Chondrocyte (in vitro differentiated cells): ENCODE measurements at regions not wholly inside any gene's neighbourhood (a gene's known extent, or its start where the extent isn't known, plus 50 kb on each side); places are given as distances from the start of the nearest gene placed in this dataset.

Source experiments
- DNase-seq: peaks from one replicate; pipeline ENCODE4 v3.0.0; 2021; ENCODE audit warnings: mixed read lengths, low spot score
- H3K27ac Mint-ChIP-seq: one replicate; pipeline ENCODE4 v1.8.0; 2021; ENCODE audit warnings: mild to moderate bottlenecking, moderate library complexity, mixed read lengths; ENCODE audit not compliant: unreplicated experiment
- H3K27me3 Mint-ChIP-seq: 2 replicates; pipeline ENCODE4 v1.8.0; 2021; ENCODE audit warnings: low read depth, mixed read lengths
- H3K36me3 Mint-ChIP-seq: 2 replicates; pipeline ENCODE4 v1.8.0; 2021; ENCODE audit warnings: low read depth, mixed read lengths
- H3K4me1 Mint-ChIP-seq: 2 replicates; pipeline ENCODE4 v1.8.0; 2021; ENCODE audit warnings: low read depth, mild to moderate bottlenecking, mixed read lengths
- H3K4me3 Mint-ChIP-seq: one replicate; pipeline ENCODE4 v1.8.0; 2021; ENCODE audit warnings: mild to moderate bottlenecking, moderate library complexity, mixed read lengths; ENCODE audit not compliant: unreplicated experiment
- H3K9me3 Mint-ChIP-seq: 2 replicates; pipeline ENCODE4 v1.8.0; 2021; ENCODE audit warnings: low read depth, mixed read lengths
- CTCF ChIP-seq: fragments of 200-600 bp; sonication (generic); IDR thresholded peaks from 2 replicates; pipeline ENCODE4 v1.5.0; 2021; ENCODE audit warnings: antibody characterized with exemption, mild to moderate bottlenecking, moderate library complexity

GRCh38 chr11:104570078-104570701 lies 328.1 kb downstream of the CASP12 start:
- Mint-ChIP-seq H3K4me1 (no peaks in the 10 kb centered on the region), H3K36me3 (no peaks in the 10 kb centered on the region), H3K9me3 (peaks cover 16% of the 10 kb centered on the region), H3K4me3 (no peak overlapping the region), H3K27me3 (no peaks in the 10 kb centered on the region), H3K27ac (no peak overlapping the region)
- no peak for TF ChIP-seq CTCF
- no peak for DNase-seq

GRCh38 chr11:104565583-104565961 lies 332.7 kb downstream of the CASP12 start:
- H3K4me3 Mint-ChIP-seq = no peak overlapping the region
- H3K36me3 Mint-ChIP-seq = no peaks in the 10 kb centered on the region
- H3K4me1 Mint-ChIP-seq = no peaks in the 10 kb centered on the region
- no peak for DNase-seq
- no peak for TF ChIP-seq CTCF
- H3K27ac Mint-ChIP-seq = no peak overlapping the region
- no peaks in the 10 kb centered on the region for H3K27me3 Mint-ChIP-seq
- H3K9me3 Mint-ChIP-seq = peaks cover 14% of the 10 kb centered on the region

- DNase-seq = peak; percentile 82
- Mint-ChIP-seq H3K27ac (no peak overlapping the region), H3K9me3 (peaks cover 14% of the 10 kb centered on the region), H3K27me3 (no peaks in the 10 kb centered on the region), H3K36me3 (no peaks in the 10 kb centered on the region), H3K4me3 (no peak overlapping the region), H3K4me1 (no peaks in the 10 kb centered on the region)
- no peak for TF ChIP-seq CTCF
Observed at GRCh38 chr11:104564921-104565582, 333.2 kb downstream of the CASP12 start.

- TF ChIP-seq CTCF = no peak
- Mint-ChIP-seq H3K4me3 (no peak overlapping the region), H3K36me3 (no peaks in the 10 kb centered on the region), H3K27ac (no peak overlapping the region), H3K9me3 (no peaks in the 10 kb centered on the region), H3K4me1 (no peaks in the 10 kb centered on the region), H3K27me3 (no peaks in the 10 kb centered on the region)
- DNase-seq = no peak
Observed at GRCh38 chr11:104556606-104557301, 341.5 kb downstream of the CASP12 start.

- H3K4me3 Mint-ChIP-seq = no peak overlapping the region
- TF ChIP-seq CTCF = no peak
- H3K27ac Mint-ChIP-seq = no peak overlapping the region
- no peaks in the 10 kb centered on the region for H3K27me3 Mint-ChIP-seq
- no peaks in the 10 kb centered on the region for H3K4me1 Mint-ChIP-seq
- no peaks in the 10 kb centered on the region for H3K36me3 Mint-ChIP-seq
- no peaks in the 10 kb centered on the region for H3K9me3 Mint-ChIP-seq
- no peak for DNase-seq
Observed at GRCh38 chr11:104549019-104549418, 349.2 kb downstream of the CASP12 start.
